PC-3 (cell line): ENCODE measurements at regions not wholly inside any gene's neighbourhood (a gene's known extent, or its start where the extent isn't known, plus 50 kb on each side); places are given as distances from the start of the nearest gene placed in this dataset.

ENCODE experiments used
- ATAC-seq: fragments of 200-7000 bp; cut with Tn5 transposase; 2 replicates; pipeline ENCODE4 v1.9.1; 2020; ENCODE audit warnings: mild to moderate bottlenecking, moderate library complexity
- BruUV-seq: library from RNA; stranded (reverse); fragments of 400-500 nt; replicated peaks from 2 replicates; lab custom pipeline; 2021; lab: Mats Ljungman, UMichigan
- CTCF ChIA-PET: fragments of 300-600 bp; sonication (Branson Sonifier 250); formaldehyde crosslinking; loops from one replicate; lab custom pipeline; 2022; ENCODE audit warnings: antibody characterized with exemption; lab: Charles Lee
- POLR2A ChIA-PET: fragments of 300-600 bp; sonication (Branson Sonifier 250); formaldehyde crosslinking; loops from one replicate; lab custom pipeline; 2022; ENCODE audit warnings: antibody characterized with exemption; ENCODE audit not compliant: unreplicated experiment; lab: Charles Lee
- DNase-seq: peaks from one replicate; pipeline ENCODE4 v3.0.0-alpha.2; 2015
- H2AFZ ChIP-seq: fragments of 300-600 bp; sonication (generic); 2 replicates; pipeline ENCODE4 v1.6.0; 2016; ENCODE audit warnings: antibody characterized with exemption, low read length
- H3F3A ChIP-seq: fragments of 300-600 bp; sonication (generic); one replicate; pipeline ENCODE4 v1.6.0; 2017; ENCODE audit warnings: antibody characterized with exemption, low read length, control low read depth, mild to moderate bottlenecking; ENCODE audit not compliant: unreplicated experiment
- H3K27ac ChIP-seq: fragments of 300-600 bp; sonication (generic); 2 replicates; pipeline ENCODE4 v1.5.1; 2016; ENCODE audit warnings: mild to moderate bottlenecking, low read length
- H3K27me3 ChIP-seq: fragments of 300-600 bp; sonication (generic); 2 replicates; pipeline ENCODE4 v1.6.1; 2016; ENCODE audit warnings: low read length, mixed read lengths
- H3K36me3 ChIP-seq: fragments of 300-600 bp; sonication (generic); 2 replicates; pipeline ENCODE4 v1.6.1; 2016; ENCODE audit warnings: low read depth, mixed run types, low read length, mixed read lengths
- H3K4me1 ChIP-seq: fragments of 300-600 bp; sonication (generic); 2 replicates; pipeline ENCODE4 v1.5.1; 2016; ENCODE audit warnings: low read length; ENCODE audit not compliant: insufficient read depth
- H3K4me2 ChIP-seq: fragments of 300-600 bp; sonication (generic); 2 replicates; pipeline ENCODE4 v1.6.0; 2016; ENCODE audit warnings: low read length
- H3K4me3 ChIP-seq: fragments of 300-600 bp; sonication (generic); 2 replicates; pipeline ENCODE4 v1.5.1; 2016; ENCODE audit warnings: mild to moderate bottlenecking, low read length, mixed read lengths
- H3K79me2 ChIP-seq: fragments of 300-600 bp; sonication (generic); 2 replicates; pipeline ENCODE4 v1.6.1; 2017; ENCODE audit warnings: low read length, mixed read lengths
- H3K9ac ChIP-seq: fragments of 300-600 bp; sonication (generic); 2 replicates; pipeline ENCODE4 v1.6.0; 2016; ENCODE audit warnings: mild to moderate bottlenecking, low read length
- H3K9me2 ChIP-seq: fragments of 300-600 bp; sonication (generic); replicated peaks from 2 replicates; pipeline ENCODE4 v1.6.1; 2016; ENCODE audit warnings: mixed run types, low read length, mixed read lengths
- H3K9me3 ChIP-seq: fragments of 300-600 bp; sonication (generic); 2 replicates; pipeline ENCODE4 v1.6.1; 2016; ENCODE audit warnings: low read length, mixed read lengths
- H4K20me1 ChIP-seq: fragments of 300-600 bp; sonication (generic); 2 replicates; pipeline ENCODE4 v1.6.1; 2016; ENCODE audit warnings: low read length, mixed read lengths
- CTCF ChIP-seq: fragments of 300-600 bp; sonication (generic); conservative IDR thresholded peaks from 2 replicates; pipeline ENCODE4 v1.5.1; 2017; ENCODE audit warnings: antibody characterized with exemption, low read depth, mild to moderate bottlenecking, low read length
- EZH2 ChIP-seq: fragments of 300-600 bp; sonication (generic); IDR thresholded peaks from one replicate; pipeline ENCODE4 v1.6.1; 2017; ENCODE audit warnings: antibody characterized with exemption, mild to moderate bottlenecking, low read length; ENCODE audit not compliant: unreplicated experiment
- EZH2phosphoT487 ChIP-seq: fragments of 300-600 bp; sonication (generic); IDR thresholded peaks from 2 replicates; pipeline ENCODE4 v1.6.1; 2018; ENCODE audit warnings: mild to moderate bottlenecking, antibody characterized with exemption, low read length, borderline replicate concordance
- intact Hi-C: fragments of 100-400 bp; cut with micrococcal nuclease; formaldehyde crosslinking; loops from 2 replicates; pipeline ENCODE4 v1.9.0; 2023

- POLR2A ChIA-PET = no interaction called here
Observed at GRCh38 chr6:141790921-141791320, 341.8 kb upstream of the GJE1 start.

GRCh38 chr6:141788096-141788495 lies 344.6 kb upstream of the GJE1 start:
- Histone ChIP-seq H3K4me2 (no peak overlapping the region), H2AFZ (no peak overlapping the region), H3K9me2 (no peaks in the 10 kb centered on the region), H3K27me3 (no peaks in the 10 kb centered on the region), H3K4me1 (no peaks in the 10 kb centered on the region), H3K9ac (no peak overlapping the region), H3K4me3 (no peak overlapping the region), H3K9me3 (no peaks in the 10 kb centered on the region), H4K20me1 (no peaks in the 10 kb centered on the region), H3F3A (no peaks in the 10 kb centered on the region), H3K36me3 (no peaks in the 10 kb centered on the region), H3K27ac (no peak overlapping the region), H3K79me2 (no peaks in the 10 kb centered on the region)
- DNase-seq (no peak), ATAC-seq (no peak)
- CTCF ChIA-PET = no interaction called here
- intact Hi-C loops = no loop called here
- TF ChIP-seq EZH2 (no peak), CTCF (no peak), EZH2phosphoT487 (no peak)
- POLR2A ChIA-PET = no interaction called here
- BruUV-seq = no TSS peak

More at GRCh38 chr6:141790921-141791320, 341.8 kb upstream of the GJE1 start:
- H3K79me2 ChIP-seq = no peaks in the 10 kb centered on the region
- H3K4me2 ChIP-seq = no peak overlapping the region
- H3K4me1 ChIP-seq = no peaks in the 10 kb centered on the region
- DNase-seq = no peak
- BruUV-seq = no TSS peak
- no peak overlapping the region for H2AFZ ChIP-seq
- H3K27me3 ChIP-seq = no peaks in the 10 kb centered on the region
- no peaks in the 10 kb centered on the region for H3K36me3 ChIP-seq
- H3K27ac ChIP-seq = no peak overlapping the region
- TF ChIP-seq EZH2 (no peak), EZH2phosphoT487 (no peak), CTCF (no peak)
- no peak overlapping the region for H3K4me3 ChIP-seq
- no peaks in the 10 kb centered on the region for H4K20me1 ChIP-seq
- no peaks in the 10 kb centered on the region for H3F3A ChIP-seq
- H3K9me2 ChIP-seq = no peaks in the 10 kb centered on the region
- CTCF ChIA-PET = no interaction called here
- no peak overlapping the region for H3K9ac ChIP-seq
- H3K9me3 ChIP-seq = no peaks in the 10 kb centered on the region
- intact Hi-C loops = no loop called here
- no peak for ATAC-seq

- ChIA-PET POLR2A (no interaction called here), CTCF (no interaction called here)
- no peak for DNase-seq
- H3K4me1 ChIP-seq = no peaks in the 10 kb centered on the region
- H3K4me2 ChIP-seq = no peak overlapping the region
- no peaks in the 10 kb centered on the region for H3K9me2 ChIP-seq
- no peaks in the 10 kb centered on the region for H3K36me3 ChIP-seq
- no peaks in the 10 kb centered on the region for H3K9me3 ChIP-seq
- H3K4me3 ChIP-seq = no peak overlapping the region
- no peaks in the 10 kb centered on the region for H3K27me3 ChIP-seq
- ATAC-seq = no peak
- TF ChIP-seq CTCF = no peak
- no peak for TF ChIP-seq EZH2
- H2AFZ ChIP-seq = no peak overlapping the region
- BruUV-seq = no TSS peak
- no peak overlapping the region for H3K9ac ChIP-seq
- no peaks in the 10 kb centered on the region for H3F3A ChIP-seq
- H4K20me1 ChIP-seq = no peaks in the 10 kb centered on the region
- H3K27ac ChIP-seq = no peak overlapping the region
- no peaks in the 10 kb centered on the region for H3K79me2 ChIP-seq
- intact Hi-C loops = no loop called here
Observed at GRCh38 chr6:141783585-141783984, 349.1 kb upstream of the GJE1 start.
